ENCODE measurements at regions not wholly inside any gene's neighbourhood (a gene's known extent, or its start where the extent isn't known, plus 50 kb on each side); places are given as distances from the start of the nearest gene placed in this dataset.

DNA sequence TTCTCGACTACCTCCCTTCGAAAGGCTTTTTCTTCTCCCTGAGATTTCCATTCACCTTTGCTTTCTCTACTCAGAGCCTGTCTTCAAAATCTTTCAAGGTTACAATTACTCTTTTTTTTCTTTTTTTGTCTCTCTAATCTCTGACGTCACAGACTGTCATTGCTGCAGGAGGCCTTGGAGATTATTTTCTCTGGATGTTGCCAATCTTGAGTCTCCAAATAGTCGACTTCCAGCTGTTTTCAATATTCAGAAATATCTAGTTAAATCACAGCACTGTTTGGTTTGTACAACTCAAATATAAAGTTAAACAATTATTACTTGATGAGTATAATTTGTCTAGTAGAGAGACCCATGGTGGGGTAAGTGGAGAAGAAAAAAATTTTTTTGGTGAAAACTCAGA, 359.0 kb upstream of the BOD1L1 start:
- H3K4me3 ChIP-seq (ENCODE audit: low read depth, low read length), result no peak overlapping the region
- TF ChIP-seq, protein P1, sequence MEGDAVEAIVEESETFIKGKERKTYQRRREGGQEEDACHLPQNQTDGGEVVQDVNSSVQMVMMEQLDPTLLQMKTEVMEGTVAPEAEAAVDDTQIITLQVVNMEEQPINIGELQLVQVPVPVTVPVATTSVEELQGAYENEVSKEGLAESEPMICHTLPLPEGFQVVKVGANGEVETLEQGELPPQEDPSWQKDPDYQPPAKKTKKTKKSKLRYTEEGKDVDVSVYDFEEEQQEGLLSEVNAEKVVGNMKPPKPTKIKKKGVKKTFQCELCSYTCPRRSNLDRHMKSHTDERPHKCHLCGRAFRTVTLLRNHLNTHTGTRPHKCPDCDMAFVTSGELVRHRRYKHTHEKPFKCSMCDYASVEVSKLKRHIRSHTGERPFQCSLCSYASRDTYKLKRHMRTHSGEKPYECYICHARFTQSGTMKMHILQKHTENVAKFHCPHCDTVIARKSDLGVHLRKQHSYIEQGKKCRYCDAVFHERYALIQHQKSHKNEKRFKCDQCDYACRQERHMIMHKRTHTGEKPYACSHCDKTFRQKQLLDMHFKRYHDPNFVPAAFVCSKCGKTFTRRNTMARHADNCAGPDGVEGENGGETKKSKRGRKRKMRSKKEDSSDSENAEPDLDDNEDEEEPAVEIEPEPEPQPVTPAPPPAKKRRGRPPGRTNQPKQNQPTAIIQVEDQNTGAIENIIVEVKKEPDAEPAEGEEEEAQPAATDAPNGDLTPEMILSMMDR (IDR thresholded peaks at IDR 0.05; ENCODE audit: low read depth, low read length, missing control alignments), result no peak
- no peak for DNase-seq (ENCODE audit: low read depth)

DNA sequence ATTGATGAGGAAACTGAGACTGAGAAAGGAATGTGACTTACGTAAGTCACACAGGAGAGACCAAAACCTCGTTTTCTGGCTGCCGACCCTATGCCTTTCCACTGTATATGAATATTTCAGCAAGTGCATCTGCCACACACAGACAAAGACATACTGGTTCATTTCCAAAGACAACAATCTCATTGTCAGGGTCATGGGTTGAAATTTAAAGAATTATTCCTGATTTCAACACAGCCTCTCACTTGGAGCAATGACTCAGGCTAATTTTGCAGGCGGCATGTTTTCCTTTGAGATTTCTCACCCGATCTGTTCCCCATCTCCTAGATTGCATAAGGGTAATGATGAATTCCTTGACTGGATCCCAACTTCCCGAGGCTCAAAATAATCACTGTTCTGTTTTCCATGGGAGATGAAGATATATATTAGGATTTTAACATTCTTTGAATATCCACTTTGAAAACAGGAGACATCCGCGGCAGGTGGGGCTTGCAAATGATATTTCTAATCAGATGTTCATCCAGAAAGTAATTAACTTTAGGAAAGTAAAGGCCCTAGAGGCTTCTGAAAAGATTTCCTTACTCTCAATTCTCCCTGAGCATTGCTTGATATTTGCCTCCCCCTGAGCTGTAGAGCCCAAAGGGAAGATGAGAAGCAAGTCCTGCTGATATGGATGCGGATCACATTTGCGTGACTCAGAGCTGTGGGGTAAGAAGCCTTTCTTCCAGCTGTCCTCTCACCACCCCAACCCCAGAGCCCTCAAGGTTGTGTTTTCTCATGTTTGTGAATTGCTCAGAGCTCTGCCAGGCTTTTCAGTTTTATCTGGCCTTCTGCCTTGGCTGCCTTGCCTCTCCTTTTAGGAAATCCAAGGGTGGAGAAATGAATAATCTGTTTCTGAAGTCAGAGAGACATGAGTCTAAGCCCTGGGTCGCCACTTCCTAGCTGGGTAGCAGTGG, 361.1 kb upstream of the BOD1L1 start:
- no peak for DNase-seq (ENCODE audit: low read depth)
- TF ChIP-seq, protein P1 (IDR thresholded peaks at IDR 0.05; ENCODE audit: low read depth, low read length, missing control alignments), result no peak
- no peak overlapping the region for H3K4me3 ChIP-seq (ENCODE audit: low read depth, low read length)

DNA sequence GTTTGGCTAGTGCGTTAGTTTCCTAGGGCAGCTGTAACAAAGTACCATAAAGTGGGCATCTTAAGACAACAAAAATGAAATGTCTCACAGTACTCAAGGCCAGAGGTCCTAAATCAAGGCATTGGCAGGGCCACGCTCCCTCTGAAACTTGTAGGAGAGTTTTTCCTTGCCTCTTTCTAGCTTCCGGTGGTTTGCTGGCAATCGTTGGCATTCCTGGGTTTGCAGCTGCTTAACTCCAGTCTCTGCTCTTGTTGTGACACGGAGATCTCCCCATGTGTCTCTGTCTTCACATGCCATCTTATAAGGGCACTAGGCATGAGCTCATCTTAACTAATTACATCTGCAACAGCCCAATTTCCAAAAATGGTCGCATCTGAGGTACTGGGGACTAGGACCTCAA, 362.0 kb upstream of the BOD1L1 start:
- TF ChIP-seq, protein P1 (IDR thresholded peaks at IDR 0.05; ENCODE audit: low read depth, low read length, missing control alignments), result no peak
- H3K4me3 ChIP-seq (ENCODE audit: low read depth, low read length), result no peak overlapping the region
- no peak for DNase-seq (ENCODE audit: low read depth)

DNA sequence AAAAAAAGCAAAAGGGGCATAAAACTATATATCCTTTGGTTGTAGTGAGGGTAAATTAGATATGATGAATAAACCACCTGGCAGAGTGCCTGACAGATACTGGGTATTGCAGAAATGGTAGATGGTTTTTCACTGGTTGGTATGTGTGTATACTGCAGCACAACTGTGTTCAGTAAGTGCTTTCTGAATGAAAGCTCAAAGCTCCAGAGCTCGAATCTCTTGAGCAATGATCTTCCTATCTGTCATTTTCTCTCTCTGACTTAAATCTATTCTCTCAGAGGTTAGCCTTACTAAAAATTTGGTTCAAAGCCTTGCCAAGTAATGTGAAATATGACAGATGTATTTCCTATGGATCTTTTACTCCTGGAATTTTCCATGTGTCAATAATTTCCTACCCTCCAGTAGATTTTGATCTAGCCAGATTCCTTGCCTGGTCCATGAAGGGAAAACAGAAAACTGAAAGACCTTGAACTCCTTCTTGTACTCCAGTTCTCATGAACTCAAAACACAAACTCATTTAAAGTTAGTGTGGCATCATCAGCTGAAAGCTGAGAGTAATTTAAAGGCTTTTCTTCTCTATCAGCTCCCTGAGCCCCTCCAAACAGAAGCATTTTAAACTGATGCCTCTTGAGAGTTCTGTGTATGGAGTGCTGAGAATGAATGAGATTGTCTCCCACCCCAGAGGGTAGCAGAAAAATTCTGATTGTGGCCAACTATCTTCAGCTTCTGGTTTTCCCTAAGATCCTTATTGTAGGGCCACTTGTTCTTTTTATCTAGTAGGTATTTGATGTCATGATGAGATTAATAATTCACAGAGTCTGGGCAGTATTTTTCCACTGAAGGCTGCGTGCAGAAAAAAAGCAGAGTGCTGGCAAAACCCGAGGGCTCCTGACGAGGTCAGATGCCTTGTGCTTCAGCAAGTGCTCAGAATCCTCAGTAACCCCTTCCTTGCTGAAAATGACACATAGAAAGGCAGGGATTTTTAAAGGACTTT, 363.4 kb upstream of the BOD1L1 start:
- TF ChIP-seq, protein P1 (IDR thresholded peaks at IDR 0.05; ENCODE audit: low read depth, low read length, missing control alignments), result no peak
- no peak for DNase-seq (ENCODE audit: low read depth)
- no peak overlapping the region for H3K4me3 ChIP-seq (ENCODE audit: low read depth, low read length)

DNA sequence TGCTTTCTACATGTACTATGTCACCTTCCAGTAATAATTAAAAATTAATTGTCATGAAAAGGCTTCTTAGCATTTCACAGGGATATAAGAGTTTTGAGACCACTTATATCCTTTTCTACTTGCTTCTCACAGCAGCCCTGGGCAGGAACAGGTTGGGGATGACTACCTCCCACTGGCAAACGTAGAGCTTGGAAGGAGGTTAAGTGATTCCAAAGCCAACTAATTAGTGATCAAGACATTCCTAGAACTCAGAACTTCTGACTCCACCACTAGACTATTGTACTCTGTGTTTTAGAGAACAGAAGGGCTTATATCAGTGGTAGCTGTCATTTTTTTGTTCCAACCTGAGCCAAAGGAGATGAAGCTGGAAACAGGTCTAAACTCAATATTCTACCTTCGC, 364.5 kb upstream of the BOD1L1 start:
- TF ChIP-seq, protein P1 (IDR thresholded peaks at IDR 0.05; ENCODE audit: low read depth, low read length, missing control alignments), result no peak
- DNase-seq (ENCODE audit: low read depth), result no peak
- no peak overlapping the region for H3K4me3 ChIP-seq (ENCODE audit: low read depth, low read length)

DNA sequence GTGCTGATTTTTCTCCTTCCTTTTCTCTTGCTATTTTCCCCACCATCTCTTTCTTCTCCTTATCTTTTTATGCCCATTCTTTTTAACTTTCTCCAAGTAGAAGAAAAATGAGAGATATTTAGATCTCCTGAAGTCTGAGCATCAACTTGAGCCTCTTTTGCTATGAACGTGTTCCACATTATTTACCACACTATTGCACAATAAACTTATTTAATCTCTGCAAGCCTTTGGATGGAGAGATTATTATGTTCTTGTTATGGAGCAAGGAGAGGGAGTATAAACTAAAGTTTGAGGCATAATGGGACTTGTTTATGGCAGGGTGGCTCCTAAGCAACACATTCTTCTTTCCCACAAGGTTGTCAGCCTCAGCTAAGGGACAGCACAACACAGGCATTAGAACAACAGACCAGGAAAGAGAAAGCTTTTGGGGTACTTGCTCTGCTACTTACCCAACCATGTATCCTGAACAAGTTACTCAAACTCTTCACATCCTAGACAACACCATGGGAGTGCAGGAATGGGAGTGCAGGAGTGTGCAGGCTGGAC, 365.5 kb upstream of the BOD1L1 start:
- H3K4me3 ChIP-seq (ENCODE audit: low read depth, low read length), result no peak overlapping the region
- DNase-seq (ENCODE audit: low read depth), result no peak
- TF ChIP-seq, protein P1 (IDR thresholded peaks at IDR 0.05; ENCODE audit: low read depth, low read length, missing control alignments), result no peak

Data from GM12864 (cell line).